GM18508 (cell line): ENCODE measurements at regions not wholly inside any gene's neighbourhood (a gene's known extent, or its start where the extent isn't known, plus 50 kb on each side); places are given as distances from the start of the nearest gene placed in this dataset.

Experiments
- ATAC-seq: cut with Tn5 transposase; IDR thresholded peaks from one replicate; pipeline ENCODE4 v1.9.1; 2021; ENCODE audit warnings: moderate number of reproducible peaks; ENCODE audit not compliant: insufficient read depth, unreplicated experiment

- no peak for ATAC-seq
These were observed 664.3 kb upstream of the B3GALT2 start for GRCh38 chr1:193850745-193851144.

- no peak for ATAC-seq
These were observed 660.6 kb upstream of the B3GALT2 start for GRCh38 chr1:193846876-193847604.

- no peak for ATAC-seq
These were observed 660.0 kb upstream of the B3GALT2 start for GRCh38 chr1:193846411-193846810.

GRCh38 chr1:193841857-193842256 lies 655.4 kb upstream of the B3GALT2 start:
- ATAC-seq, result no peak

- no peak for ATAC-seq
These were observed 645.1 kb upstream of the B3GALT2 start for GRCh38 chr1:193831465-193831864.

- ATAC-seq, result no peak
These were observed 641.1 kb upstream of the B3GALT2 start for GRCh38 chr1:193827516-193827915.

GRCh38 chr1:193819376-193819775 lies 633.0 kb upstream of the B3GALT2 start:
- ATAC-seq, result no peak

- no peak for ATAC-seq
These were observed 620.8 kb upstream of the B3GALT2 start for GRCh38 chr1:193807208-193807607.

- peak; percentile 65 for ATAC-seq
These were observed 620.0 kb upstream of the B3GALT2 start for GRCh38 chr1:193806079-193807048.

GRCh38 chr1:193799948-193800690 lies 613.7 kb upstream of the B3GALT2 start:
- ATAC-seq, result no peak

GRCh38 chr1:193799371-193799770 lies 613.0 kb upstream of the B3GALT2 start:
- ATAC-seq, result no peak

- ATAC-seq, result no peak
These were observed 607.8 kb upstream of the B3GALT2 start for GRCh38 chr1:193794239-193794638.

GRCh38 chr1:193791746-193792145 lies 605.3 kb upstream of the B3GALT2 start:
- ATAC-seq, result no peak

GRCh38 chr1:193787061-193787460 lies 600.6 kb upstream of the B3GALT2 start:
- no peak for ATAC-seq

- no peak for ATAC-seq
These were observed 599.5 kb upstream of the B3GALT2 start for GRCh38 chr1:193785850-193786420.

- ATAC-seq, result no peak
These were observed 588.3 kb upstream of the B3GALT2 start for GRCh38 chr1:193774536-193775323.

GRCh38 chr1:193771596-193771995 lies 585.2 kb upstream of the B3GALT2 start:
- no peak for ATAC-seq

GRCh38 chr1:193769651-193770050 lies 583.2 kb upstream of the B3GALT2 start:
- no peak for ATAC-seq

- ATAC-seq, result no peak
These were observed 581.5 kb upstream of the B3GALT2 start for GRCh38 chr1:193767886-193768285.

GRCh38 chr1:193766329-193766728 lies 579.9 kb upstream of the B3GALT2 start:
- no peak for ATAC-seq
